H1 (cell line): ENCODE measurements at regions not wholly inside any gene's neighbourhood (a gene's known extent, or its start where the extent isn't known, plus 50 kb on each side); places are given as distances from the start of the nearest gene placed in this dataset.

Experiments used
- RAD21 ChIP-seq, 2 experiments: IDR thresholded peaks in 1 of 2; conservative IDR thresholded peaks in 1 of 2; 2 replicates each; pipeline ENCODE4 v1.6.1; 2011; ENCODE audit warnings: low read depth in 2 of 2, low read length in 2 of 2, improper control_type of control experiment in 1 of 2, inconsistent platforms in 1 of 2, mild to moderate bottlenecking in 1 of 2, moderate library complexity in 1 of 2
- RFX5 ChIP-seq: IDR thresholded peaks from 2 replicates; pipeline ENCODE4 v1.6.1; 2011; ENCODE audit warnings: low read depth, low read length, improper control_type of control experiment, borderline replicate concordance
- ZNF274 ChIP-seq: IDR thresholded peaks from 2 replicates; pipeline ENCODE4 v1.7.0; 2012; ENCODE audit warnings: low read length, borderline replicate concordance; ENCODE audit errors: extremely low read depth
- TF ChIP-seq, protein P1 (sequence below): IDR thresholded peaks from 2 replicates; pipeline ENCODE4 v1.6.1; 2012; ENCODE audit warnings: low read length, inconsistent platforms

DNA sequence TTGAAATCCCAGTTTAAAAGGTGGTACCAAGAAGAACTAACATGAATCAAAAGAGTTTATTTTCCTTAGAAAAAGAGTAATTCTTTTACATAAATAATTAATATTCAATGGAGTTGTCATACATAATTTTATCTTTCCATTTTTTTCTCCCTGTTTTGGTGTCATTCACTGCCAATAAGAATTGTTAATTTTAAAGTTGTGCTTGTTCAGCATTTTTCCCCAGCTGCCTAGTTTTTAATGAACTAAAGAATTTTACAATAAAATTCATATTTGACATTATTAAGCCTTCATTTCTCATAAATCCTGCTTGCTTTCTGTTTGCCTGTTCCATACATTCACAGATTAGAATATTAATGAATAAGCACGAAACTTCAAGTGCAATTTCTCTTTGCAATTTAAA lies 393.6 kb downstream of the GRXCR1 start:
- TF ChIP-seq, protein P1, sequence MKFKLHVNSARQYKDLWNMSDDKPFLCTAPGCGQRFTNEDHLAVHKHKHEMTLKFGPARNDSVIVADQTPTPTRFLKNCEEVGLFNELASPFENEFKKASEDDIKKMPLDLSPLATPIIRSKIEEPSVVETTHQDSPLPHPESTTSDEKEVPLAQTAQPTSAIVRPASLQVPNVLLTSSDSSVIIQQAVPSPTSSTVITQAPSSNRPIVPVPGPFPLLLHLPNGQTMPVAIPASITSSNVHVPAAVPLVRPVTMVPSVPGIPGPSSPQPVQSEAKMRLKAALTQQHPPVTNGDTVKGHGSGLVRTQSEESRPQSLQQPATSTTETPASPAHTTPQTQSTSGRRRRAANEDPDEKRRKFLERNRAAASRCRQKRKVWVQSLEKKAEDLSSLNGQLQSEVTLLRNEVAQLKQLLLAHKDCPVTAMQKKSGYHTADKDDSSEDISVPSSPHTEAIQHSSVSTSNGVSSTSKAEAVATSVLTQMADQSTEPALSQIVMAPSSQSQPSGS, result no peak
- TF ChIP-seq RFX5, result no peak
- TF ChIP-seq RAD21 (IDR thresholded peaks at IDR 0.05 in 1 of 2, conservative IDR thresholded peaks at IDR 0.05 in 1 of 2; ENCODE audit: low read depth in 2 of 2, low read length in 2 of 2), result no peak
- TF ChIP-seq ZNF274, result no peak
